Subcutaneous abdominal adipose tissue (tissue), 5 donors: ENCODE measurements at regions not wholly inside any gene's neighbourhood (a gene's known extent, or its start where the extent isn't known, plus 50 kb on each side); places are given as distances from the start of the nearest gene placed in this dataset.

Experiments used
- H3K27ac ChIP-seq: one replicate; pipeline ENCODE4 v1.7.0; 2013; ENCODE audit warnings: low read depth, mild to moderate bottlenecking, inconsistent platforms, low read length, moderate library complexity
- H3K27me3 ChIP-seq, 5 donors: one replicate each; pipeline ENCODE4 v1.7.0; 2013; ENCODE audit warnings: low read length in 5 of 5, inconsistent platforms in 1 of 5; ENCODE audit not compliant: control insufficient read depth in 5 of 5, insufficient read depth in 4 of 5
- H3K36me3 ChIP-seq, 5 donors: one replicate each; pipeline ENCODE4 v1.7.0; 2013; ENCODE audit warnings: low read length in 5 of 5; ENCODE audit not compliant: control insufficient read depth in 5 of 5, insufficient read depth in 5 of 5
- H3K4me1 ChIP-seq, 5 donors: one replicate each; pipeline ENCODE4 v1.7.0; 2013; ENCODE audit warnings: low read length in 5 of 5, mild to moderate bottlenecking in 3 of 5, moderate library complexity in 1 of 5; ENCODE audit not compliant: control insufficient read depth in 5 of 5, insufficient read depth in 5 of 5
- H3K4me3 ChIP-seq, 5 donors: one replicate each; pipeline ENCODE4 v1.7.0; 2013; ENCODE audit warnings: low read length in 5 of 5, low read depth in 1 of 5
- H3K9ac ChIP-seq, 5 donors: one replicate each; pipeline ENCODE4 v1.7.0; 2013; ENCODE audit warnings: low read length in 5 of 5, mild to moderate bottlenecking in 4 of 5, moderate library complexity in 3 of 5
- H3K9me3 ChIP-seq, 5 donors: one replicate each; pipeline ENCODE4 v1.7.0; 2013; ENCODE audit warnings: low read length in 5 of 5; ENCODE audit not compliant: control insufficient read depth in 5 of 5
- donor health status: healthy.
- donor health status: healthy.
- donor health status: healthy.
- donor health status: healthy.
- donor health status: healthy.

- H3K9me3 ChIP-seq, result peaks cover 7 to 28% (median 21%) of the 10 kb centered on the region in 5 donors
- no peaks in the 10 kb centered on the region for H3K36me3 ChIP-seq
- no peak overlapping the region for H3K9ac ChIP-seq
- peaks cover 0 to 8% (median 0%) of the 10 kb centered on the region in 5 donors for H3K4me1 ChIP-seq
- H3K4me3 ChIP-seq, result no peak overlapping the region
- H3K27ac ChIP-seq, result no peak overlapping the region
- H3K27me3 ChIP-seq, result no peaks in the 10 kb centered on the region
Observed at GRCh38 chr10:31172925-31173324, 141.3 kb upstream of the ZNF438 start.

- H3K9me3 ChIP-seq, result peaks cover 7 to 28% (median 21%) of the 10 kb centered on the region in 5 donors
- no peak overlapping the region for H3K4me3 ChIP-seq
- no peak overlapping the region for H3K9ac ChIP-seq
- no peak overlapping the region for H3K27ac ChIP-seq
- no peaks in the 10 kb centered on the region for H3K36me3 ChIP-seq
- H3K27me3 ChIP-seq, result no peaks in the 10 kb centered on the region
- H3K4me1 ChIP-seq, result peaks cover 0 to 8% (median 0%) of the 10 kb centered on the region in 5 donors
Observed at GRCh38 chr10:31173752-31174151, 142.1 kb upstream of the ZNF438 start.

- H3K4me3 ChIP-seq, result no peak overlapping the region
- no peaks in the 10 kb centered on the region for H3K36me3 ChIP-seq
- H3K9me3 ChIP-seq, result peaks cover 4 to 12% (median 9%) of the 10 kb centered on the region in 5 donors
- no peak overlapping the region for H3K27ac ChIP-seq
- H3K4me1 ChIP-seq, result peaks cover 0 to 7% (median 0%) of the 10 kb centered on the region in 5 donors
- no peaks in the 10 kb centered on the region for H3K27me3 ChIP-seq
- no peak overlapping the region for H3K9ac ChIP-seq
Observed at GRCh38 chr10:31179091-31179680, 139.8 kb upstream of the ZEB1 start.

- Histone ChIP-seq H3K4me1 (peaks cover 0 to 7% (median 0%) of the 10 kb centered on the region in 5 donors), H3K9ac (no peak overlapping the region), H3K27me3 (no peaks in the 10 kb centered on the region), H3K36me3 (no peaks in the 10 kb centered on the region), H3K4me3 (no peak overlapping the region), H3K9me3 (no peaks in the 10 kb centered on the region), H3K27ac (no peak overlapping the region)
Observed at GRCh38 chr10:31186225-31187000, 132.6 kb upstream of the ZEB1 start.

GRCh38 chr10:31187182-31187581 lies 131.8 kb upstream of the ZEB1 start:
- no peaks in the 10 kb centered on the region for H3K36me3 ChIP-seq
- no peak overlapping the region for H3K4me3 ChIP-seq
- H3K4me1 ChIP-seq, result peaks cover 0 to 7% (median 0%) of the 10 kb centered on the region in 5 donors
- no peaks in the 10 kb centered on the region for H3K27me3 ChIP-seq
- no peaks in the 10 kb centered on the region for H3K9me3 ChIP-seq
- H3K27ac ChIP-seq, result no peak overlapping the region
- no peak overlapping the region for H3K9ac ChIP-seq

- no peaks in the 10 kb centered on the region for H3K27me3 ChIP-seq
- no peaks in the 10 kb centered on the region for H3K9me3 ChIP-seq
- H3K36me3 ChIP-seq, result no peaks in the 10 kb centered on the region
- H3K27ac ChIP-seq, result no peak overlapping the region
- H3K9ac ChIP-seq, result no peak overlapping the region
- no peak overlapping the region for H3K4me3 ChIP-seq
- H3K4me1 ChIP-seq, result peaks cover 0 to 7% (median 0%) of the 10 kb centered on the region in 5 donors
Observed at GRCh38 chr10:31187607-31188210, 131.3 kb upstream of the ZEB1 start.

- no peak overlapping the region for H3K27ac ChIP-seq
- H3K27me3 ChIP-seq, result no peaks in the 10 kb centered on the region
- no peak overlapping the region for H3K4me3 ChIP-seq
- peaks cover 0 to 4% (median 0%) of the 10 kb centered on the region in 5 donors for H3K4me1 ChIP-seq
- H3K9ac ChIP-seq, result no peak overlapping the region
- no peaks in the 10 kb centered on the region for H3K36me3 ChIP-seq
- no peaks in the 10 kb centered on the region for H3K9me3 ChIP-seq
Observed at GRCh38 chr10:31188792-31189406, 130.1 kb upstream of the ZEB1 start.

- H3K27ac ChIP-seq, result no peak overlapping the region
- no peak overlapping the region for H3K9ac ChIP-seq
- H3K36me3 ChIP-seq, result no peaks in the 10 kb centered on the region
- H3K9me3 ChIP-seq, result no peaks in the 10 kb centered on the region
- H3K4me1 ChIP-seq, result peaks cover 0 to 4% (median 0%) of the 10 kb centered on the region in 5 donors
- H3K27me3 ChIP-seq, result no peaks in the 10 kb centered on the region
- no peak overlapping the region for H3K4me3 ChIP-seq
Observed at GRCh38 chr10:31190488-31190887, 128.5 kb upstream of the ZEB1 start.

GRCh38 chr10:31192475-31192874 lies 126.5 kb upstream of the ZEB1 start:
- H3K27me3 ChIP-seq, result no peaks in the 10 kb centered on the region
- H3K4me1 ChIP-seq, result no peaks in the 10 kb centered on the region
- no peaks in the 10 kb centered on the region for H3K36me3 ChIP-seq
- H3K27ac ChIP-seq, result no peak overlapping the region
- H3K9ac ChIP-seq, result no peak overlapping the region
- H3K9me3 ChIP-seq, result no peaks in the 10 kb centered on the region
- no peak overlapping the region for H3K4me3 ChIP-seq

- H3K27me3 ChIP-seq, result no peaks in the 10 kb centered on the region
- no peaks in the 10 kb centered on the region for H3K4me1 ChIP-seq
- H3K9me3 ChIP-seq, result no peaks in the 10 kb centered on the region
- no peak overlapping the region for H3K9ac ChIP-seq
- no peak overlapping the region for H3K4me3 ChIP-seq
- no peak overlapping the region for H3K27ac ChIP-seq
- H3K36me3 ChIP-seq, result no peaks in the 10 kb centered on the region
Observed at GRCh38 chr10:31194986-31195385, 124.0 kb upstream of the ZEB1 start.
